Loucy (cell line): ENCODE measurements at regions not wholly inside any gene's neighbourhood (a gene's known extent, or its start where the extent isn't known, plus 50 kb on each side); places are given as distances from the start of the nearest gene placed in this dataset.

ENCODE experiments used
- H2AFZ ChIP-seq: fragments of 200-600 bp; sonication (generic); 2 replicates; pipeline ENCODE4 v1.6.0; 2016; ENCODE audit warnings: antibody characterized with exemption, mild to moderate bottlenecking, low read length, moderate library complexity
- H3F3A ChIP-seq: fragments of 200-600 bp; 2 replicates; pipeline ENCODE4 v1.6.0; 2016; ENCODE audit warnings: antibody characterized with exemption, low read depth, mild to moderate bottlenecking
- H3K27me3 ChIP-seq: fragments of 200-600 bp; sonication (generic); 2 replicates; pipeline ENCODE4 v1.6.1; 2014; ENCODE audit warnings: low read length, mild to moderate bottlenecking; ENCODE audit not compliant: insufficient read depth, poor library complexity, severe bottlenecking
- H3K36me3 ChIP-seq: fragments of 200-600 bp; sonication (generic); 2 replicates; pipeline ENCODE4 v1.6.1; 2016; ENCODE audit warnings: low read length; ENCODE audit not compliant: insufficient read depth
- H3K4me1 ChIP-seq: fragments of 200-600 bp; sonication (generic); 2 replicates; pipeline ENCODE4 v1.5.1; 2014; ENCODE audit warnings: low read length, mild to moderate bottlenecking; ENCODE audit not compliant: insufficient read depth, poor library complexity, severe bottlenecking
- H3K4me2 ChIP-seq: fragments of 200-600 bp; sonication (generic); 2 replicates; pipeline ENCODE4 v1.6.0; 2014; ENCODE audit warnings: antibody characterized with exemption, low read length, low read depth, mild to moderate bottlenecking; ENCODE audit not compliant: poor library complexity, severe bottlenecking
- H3K4me3 ChIP-seq: fragments of 200-600 bp; sonication (generic); 2 replicates; pipeline ENCODE4 v1.5.1; 2014; ENCODE audit warnings: low read length, mild to moderate bottlenecking, mixed read lengths; ENCODE audit not compliant: poor library complexity, severe bottlenecking
- H3K79me2 ChIP-seq: fragments of 200-600 bp; sonication (generic); 2 replicates; pipeline ENCODE4 v1.6.1; 2014; ENCODE audit warnings: low read length; ENCODE audit not compliant: insufficient read depth
- H3K9ac ChIP-seq: fragments of 200-600 bp; sonication (generic); 2 replicates; pipeline ENCODE4 v1.6.0; 2014; ENCODE audit warnings: mild to moderate bottlenecking, low read depth, low read length, moderate library complexity; ENCODE audit not compliant: poor library complexity, severe bottlenecking
- H3K9me2 ChIP-seq: fragments of 200-600 bp; sonication (generic); replicated peaks from 2 replicates; pipeline ENCODE4 v1.6.1; 2016; ENCODE audit warnings: low read depth, low read length, mixed read lengths
- H3K9me3 ChIP-seq: fragments of 200-600 bp; sonication (generic); 2 replicates; pipeline ENCODE4 v1.6.1; 2014; ENCODE audit warnings: mild to moderate bottlenecking, antibody characterized with exemption, low read length, low read depth; ENCODE audit not compliant: insufficient read depth
- H4K20me1 ChIP-seq: fragments of 200-600 bp; sonication (generic); 2 replicates; pipeline ENCODE4 v1.6.0; 2014; ENCODE audit warnings: antibody characterized with exemption, low read length, mild to moderate bottlenecking; ENCODE audit not compliant: insufficient read depth, poor library complexity, severe bottlenecking
- CTCF ChIP-seq: fragments of 200-600 bp; sonication (generic); conservative IDR thresholded peaks from 2 replicates; pipeline ENCODE4 v1.5.1; 2014; ENCODE audit warnings: mild to moderate bottlenecking, antibody characterized with exemption, low read length
- EZH2phosphoT487 ChIP-seq: fragments of 200-600 bp; IDR thresholded peaks from 2 replicates; pipeline ENCODE4 v1.6.1; 2018; ENCODE audit warnings: antibody characterized with exemption, mild to moderate bottlenecking, moderate library complexity, borderline replicate concordance

- H2AFZ ChIP-seq: no peak overlapping the region
- no peaks in the 10 kb centered on the region for H3K9me3 ChIP-seq
- no peaks in the 10 kb centered on the region for H3F3A ChIP-seq
- H3K4me3 ChIP-seq: no peak overlapping the region
- no peaks in the 10 kb centered on the region for H3K27me3 ChIP-seq
- H4K20me1 ChIP-seq: no peaks in the 10 kb centered on the region
- H3K9me2 ChIP-seq: no peaks in the 10 kb centered on the region
- H3K79me2 ChIP-seq: no peaks in the 10 kb centered on the region
- no peak overlapping the region for H3K4me2 ChIP-seq
- H3K36me3 ChIP-seq: no peaks in the 10 kb centered on the region
- TF ChIP-seq CTCF (no peak), EZH2phosphoT487 (no peak)
- no peaks in the 10 kb centered on the region for H3K4me1 ChIP-seq
- H3K9ac ChIP-seq: no peak overlapping the region
These were observed 87.1 kb upstream of the USP9X start for GRCh38 chrX:40998123-40998522.

GRCh38 chrX:41001327-41001726 is 83.9 kb upstream of the USP9X start:
- no peaks in the 10 kb centered on the region for H3K9me3 ChIP-seq
- no peaks in the 10 kb centered on the region for H3K79me2 ChIP-seq
- no peak for TF ChIP-seq CTCF
- TF ChIP-seq EZH2phosphoT487: no peak
- H3K27me3 ChIP-seq: no peaks in the 10 kb centered on the region
- no peak overlapping the region for H3K4me3 ChIP-seq
- H3F3A ChIP-seq: no peaks in the 10 kb centered on the region
- no peaks in the 10 kb centered on the region for H3K9me2 ChIP-seq
- H3K4me1 ChIP-seq: no peaks in the 10 kb centered on the region
- no peak overlapping the region for H2AFZ ChIP-seq
- H3K9ac ChIP-seq: no peak overlapping the region
- H3K4me2 ChIP-seq: no peak overlapping the region
- no peaks in the 10 kb centered on the region for H4K20me1 ChIP-seq
- no peaks in the 10 kb centered on the region for H3K36me3 ChIP-seq

GRCh38 chrX:41002026-41002425 is 83.2 kb upstream of the USP9X start:
- H3K4me2 ChIP-seq: no peak overlapping the region
- no peaks in the 10 kb centered on the region for H4K20me1 ChIP-seq

More at GRCh38 chrX:41002026-41002425, 83.2 kb upstream of the USP9X start:
- H3K27me3 ChIP-seq: no peaks in the 10 kb centered on the region
- H2AFZ ChIP-seq: no peak overlapping the region
- no peaks in the 10 kb centered on the region for H3K79me2 ChIP-seq
- no peaks in the 10 kb centered on the region for H3K4me1 ChIP-seq
- H3K9ac ChIP-seq: no peak overlapping the region
- H3K9me3 ChIP-seq: no peaks in the 10 kb centered on the region
- no peak overlapping the region for H3K4me3 ChIP-seq
- no peaks in the 10 kb centered on the region for H3K36me3 ChIP-seq
- no peak for TF ChIP-seq CTCF
- TF ChIP-seq EZH2phosphoT487: no peak
- H3F3A ChIP-seq: no peaks in the 10 kb centered on the region
- no peaks in the 10 kb centered on the region for H3K9me2 ChIP-seq
